Nephron (organoid): ENCODE measurements at regions not wholly inside any gene's neighbourhood (a gene's known extent, or its start where the extent isn't known, plus 50 kb on each side); places are given as distances from the start of the nearest gene placed in this dataset.
"Not testable (repeated sequence)": the region's sequence is repeated elsewhere in the genome, so short reads cannot be mapped to it uniquely, and the experiment has no call there.

Experiments used
- H3K27ac Mint-ChIP-seq, 3 experiments: 2 replicates each; pipeline ENCODE4 v1.8.0; 2020; ENCODE audit warnings: mixed read lengths in 3 of 3, mild to moderate bottlenecking in 2 of 3, moderate library complexity in 1 of 3
- H3K27me3 Mint-ChIP-seq: 2 replicates; pipeline ENCODE4 v1.8.0; 2021; ENCODE audit warnings: low read depth, mild to moderate bottlenecking, moderate library complexity, mixed read lengths
- H3K36me3 Mint-ChIP-seq: 2 replicates; pipeline ENCODE4 v1.8.0; 2020; ENCODE audit warnings: low read depth, mixed read lengths
- H3K4me1 Mint-ChIP-seq: 2 replicates; pipeline ENCODE4 v1.8.0; 2020; ENCODE audit warnings: mixed read lengths
- H3K4me3 Mint-ChIP-seq, 3 experiments: 2 replicates each; pipeline ENCODE4 v1.8.0; 2020; ENCODE audit warnings: mild to moderate bottlenecking in 3 of 3, mixed read lengths in 3 of 3, moderate library complexity in 2 of 3
- H3K9me3 Mint-ChIP-seq: 2 replicates; pipeline ENCODE4 v1.8.0; 2020; ENCODE audit warnings: mixed read lengths
- CTCF ChIP-seq, 3 experiments: fragments of 200-600 bp; sonication (generic); IDR thresholded peaks; one replicate each; pipeline ENCODE4 v1.5.0; 2021; ENCODE audit warnings: antibody characterized with exemption in 3 of 3; ENCODE audit not compliant: unreplicated experiment in 3 of 3

- Mint-ChIP-seq H3K4me3 (peak overlapping the region; percentile 95 to 98 (median 96)), H3K27me3 (no peaks in the 10 kb centered on the region), H3K27ac (peak overlapping the region; percentile 85 to 96 (median 95)), H3K4me1 (peaks cover 5% of the 10 kb centered on the region), H3K36me3 (peaks cover 14% of the 10 kb centered on the region), H3K9me3 (peaks cover 24% of the 10 kb centered on the region)
- TF ChIP-seq CTCF (IDR thresholded peaks at IDR 0.05; ENCODE audit: unreplicated experiment in 3 of 3) = no peak
Measured at GRCh38 chrX:63560601-63561218, 209.6 kb upstream of the SPIN4 start.

- Mint-ChIP-seq H3K9me3 (peaks cover 42% of the 10 kb centered on the region), H3K4me1 (no peaks in the 10 kb centered on the region)
- TF ChIP-seq CTCF (IDR thresholded peaks at IDR 0.05; ENCODE audit: unreplicated experiment in 3 of 3) = no peak
Measured at GRCh38 chrX:63551856-63552255, 200.7 kb upstream of the SPIN4 start.

GRCh38 chrX:63530654-63531053 lies 179.5 kb upstream of the SPIN4 start:
- no peak for TF ChIP-seq CTCF (IDR thresholded peaks at IDR 0.05; ENCODE audit: unreplicated experiment in 3 of 3)
- Mint-ChIP-seq H3K4me1 (no peaks in the 10 kb centered on the region), H3K27ac (no peak overlapping the region), H3K36me3 (peaks cover 53% of the 10 kb centered on the region), H3K9me3 (peaks cover 64% of the 10 kb centered on the region), H3K27me3 (no peaks in the 10 kb centered on the region), H3K4me3 (no peak overlapping the region)

More at GRCh38 chrX:63551856-63552255, 200.7 kb upstream of the SPIN4 start:
- Mint-ChIP-seq H3K27ac (no peak overlapping the region), H3K4me3 (no peak overlapping the region), H3K27me3 (no peaks in the 10 kb centered on the region), H3K36me3 (peaks cover 51% of the 10 kb centered on the region)

GRCh38 chrX:63529961-63530360 lies 178.8 kb upstream of the SPIN4 start:
- Mint-ChIP-seq H3K9me3 (peaks cover 57% of the 10 kb centered on the region), H3K27ac (no peak overlapping the region), H3K36me3 (peaks cover 48% of the 10 kb centered on the region), H3K4me3 (no peak overlapping the region), H3K27me3 (no peaks in the 10 kb centered on the region), H3K4me1 (no peaks in the 10 kb centered on the region)
- TF ChIP-seq CTCF (IDR thresholded peaks at IDR 0.05; ENCODE audit: unreplicated experiment in 3 of 3) = no peak

GRCh38 chrX:63526863-63527262 lies 175.7 kb upstream of the SPIN4 start:
- Mint-ChIP-seq H3K27me3 (no peaks in the 10 kb centered on the region), H3K4me3 (no peak overlapping the region), H3K27ac (no peak overlapping the region), H3K36me3 (peaks cover 29% of the 10 kb centered on the region), H3K9me3 (peaks cover 42% of the 10 kb centered on the region), H3K4me1 (no peaks in the 10 kb centered on the region)
- no peak for TF ChIP-seq CTCF (IDR thresholded peaks at IDR 0.05; ENCODE audit: unreplicated experiment in 3 of 3)

GRCh38 chrX:63525491-63525890 lies 174.4 kb upstream of the SPIN4 start:
- Mint-ChIP-seq H3K36me3 (peaks cover 20% of the 10 kb centered on the region), H3K4me1 (no peaks in the 10 kb centered on the region), H3K4me3 (no peak overlapping the region), H3K9me3 (peaks cover 36% of the 10 kb centered on the region), H3K27me3 (no peaks in the 10 kb centered on the region), H3K27ac (no peak overlapping the region)
- TF ChIP-seq CTCF (IDR thresholded peaks at IDR 0.05; ENCODE audit: unreplicated experiment in 3 of 3) = no peak

- H3K27me3 Mint-ChIP-seq, H3K27ac Mint-ChIP-seq, H3K4me1 Mint-ChIP-seq, H3K4me3 Mint-ChIP-seq, H3K36me3 Mint-ChIP-seq: not testable (repeated sequence)
- H3K9me3 Mint-ChIP-seq = peaks cover 18% of the 10 kb centered on the region
Measured at GRCh38 chrX:63519368-63519767, 168.2 kb upstream of the SPIN4 start.
